ENCODE measurements at regions not wholly inside any gene's neighbourhood (a gene's known extent, or its start where the extent isn't known, plus 50 kb on each side); places are given as distances from the start of the nearest gene placed in this dataset.

GRCh38 chr6:21420926-21421325, 172.6 kb upstream of the SOX4 start:
- DNase-seq (ENCODE audit: low read depth in 1 of 2, low spot score in 1 of 2): no peak

- DNase-seq (ENCODE audit: low read depth in 1 of 2, low spot score in 1 of 2): no peak
Measured at GRCh38 chr6:21423106-21423854, 170.3 kb upstream of the SOX4 start.

- DNase-seq (ENCODE audit: low read depth in 1 of 2, low spot score in 1 of 2): no peak
Measured at GRCh38 chr6:21426841-21427490, 166.6 kb upstream of the SOX4 start.

- DNase-seq (ENCODE audit: low read depth in 1 of 2, low spot score in 1 of 2): no peak
Measured at GRCh38 chr6:21429291-21429690, 164.3 kb upstream of the SOX4 start.

- no peak for DNase-seq (ENCODE audit: low read depth in 1 of 2, low spot score in 1 of 2)
Measured at GRCh38 chr6:21431526-21431925, 162.0 kb upstream of the SOX4 start.

GRCh38 chr6:21436625-21437024, 156.9 kb upstream of the SOX4 start:
- no peak for DNase-seq (ENCODE audit: low read depth in 1 of 2, low spot score in 1 of 2)

- DNase-seq (ENCODE audit: low read depth in 1 of 2, low spot score in 1 of 2): no peak
Measured at GRCh38 chr6:21437581-21437980, 156.0 kb upstream of the SOX4 start.

GRCh38 chr6:21438237-21438985, 155.1 kb upstream of the SOX4 start:
- DNase-seq (ENCODE audit: low read depth in 1 of 2, low spot score in 1 of 2): peak in 1 of 2 donors; percentile 16

- DNase-seq (ENCODE audit: low read depth in 1 of 2, low spot score in 1 of 2): no peak
Measured at GRCh38 chr6:21438986-21439352, 154.6 kb upstream of the SOX4 start.

- DNase-seq (ENCODE audit: low read depth in 1 of 2, low spot score in 1 of 2): no peak
Measured at GRCh38 chr6:21441386-21441785, 152.2 kb upstream of the SOX4 start.

- no peak for DNase-seq (ENCODE audit: low read depth in 1 of 2, low spot score in 1 of 2)
Measured at GRCh38 chr6:21442874-21443273, 150.7 kb upstream of the SOX4 start.

GRCh38 chr6:21444711-21445260, 148.8 kb upstream of the SOX4 start:
- DNase-seq (ENCODE audit: low read depth in 1 of 2, low spot score in 1 of 2): no peak

- DNase-seq (ENCODE audit: low read depth in 1 of 2, low spot score in 1 of 2): no peak
Measured at GRCh38 chr6:21447987-21448386, 145.6 kb upstream of the SOX4 start.

- DNase-seq (ENCODE audit: low read depth in 1 of 2, low spot score in 1 of 2): no peak
Measured at GRCh38 chr6:21448485-21449109, 145.0 kb upstream of the SOX4 start.

GRCh38 chr6:21450149-21450548, 143.4 kb upstream of the SOX4 start:
- DNase-seq (ENCODE audit: low read depth in 1 of 2, low spot score in 1 of 2): no peak

- no peak for DNase-seq (ENCODE audit: low read depth in 1 of 2, low spot score in 1 of 2)
Measured at GRCh38 chr6:21450628-21451027, 142.9 kb upstream of the SOX4 start.

GRCh38 chr6:21451546-21452013, 142.0 kb upstream of the SOX4 start:
- no peak for DNase-seq (ENCODE audit: low read depth in 1 of 2, low spot score in 1 of 2)

- no peak for DNase-seq (ENCODE audit: low read depth in 1 of 2, low spot score in 1 of 2)
Measured at GRCh38 chr6:21454262-21454661, 139.3 kb upstream of the SOX4 start.

- no peak for DNase-seq (ENCODE audit: low read depth in 1 of 2, low spot score in 1 of 2)
Measured at GRCh38 chr6:21455071-21455470, 138.5 kb upstream of the SOX4 start.

GRCh38 chr6:21457647-21458046, 135.9 kb upstream of the SOX4 start:
- DNase-seq (ENCODE audit: low read depth in 1 of 2, low spot score in 1 of 2): no peak

- no peak for DNase-seq (ENCODE audit: low read depth in 1 of 2, low spot score in 1 of 2)
Measured at GRCh38 chr6:21459641-21460040, 133.9 kb upstream of the SOX4 start.

Measured in activated CD4-positive, alpha-beta T cell treated with anti-CD3 and anti-CD28 coated beads, Interleukin-2, amount 50 U/mL, for 24 hours (primary cell).